SIG-M5 treated with dmso at 0.1 percent for 504 hours (cell line): ENCODE measurements at regions not wholly inside any gene's neighbourhood (a gene's known extent, or its start where the extent isn't known, plus 50 kb on each side); places are given as distances from the start of the nearest gene placed in this dataset.
"Not testable (repeated sequence)": the region's sequence is repeated elsewhere in the genome, so short reads cannot be mapped to it uniquely, and the experiment has no call there.

Experiments
- DNase-seq: peaks from one replicate; lab custom pipeline; 2025; ENCODE audit not compliant: unreplicated experiment; lab: John Stamatoyannopoulos, UW

- DNase-seq, result no peak
Observed at GRCh38 chr7:125065001-125065400, 135.4 kb upstream of the POT1 start.

- DNase-seq, result no peak
Observed at GRCh38 chr7:125061776-125062397, 132.3 kb upstream of the POT1 start.

- DNase-seq, result not testable (repeated sequence)
Observed at GRCh38 chr7:125061083-125061745, 131.6 kb upstream of the POT1 start.

- DNase-seq, result peak; percentile 26
Observed at GRCh38 chr7:125059861-125060456, 130.3 kb upstream of the POT1 start.

GRCh38 chr7:125057963-125058362 lies 128.3 kb upstream of the POT1 start:
- no peak for DNase-seq

GRCh38 chr7:125055376-125055775 lies 125.8 kb upstream of the POT1 start:
- DNase-seq, result no peak

- DNase-seq, result no peak
Observed at GRCh38 chr7:125046767-125047166, 117.1 kb upstream of the POT1 start.

GRCh38 chr7:125033506-125033905 lies 103.9 kb upstream of the POT1 start:
- no peak for DNase-seq

- DNase-seq, result no peak
Observed at GRCh38 chr7:125032943-125033342, 103.3 kb upstream of the POT1 start.

GRCh38 chr7:125030756-125031387 lies 101.2 kb upstream of the POT1 start:
- no peak for DNase-seq

- DNase-seq, result no peak
Observed at GRCh38 chr7:125025620-125026019, 96.0 kb upstream of the POT1 start.

- DNase-seq, result no peak
Observed at GRCh38 chr7:125020801-125021200, 91.2 kb upstream of the POT1 start.

- DNase-seq, result no peak
Observed at GRCh38 chr7:125010540-125010939, 80.9 kb upstream of the POT1 start.

- peak; percentile 0 for DNase-seq
Observed at GRCh38 chr7:124996778-124997177, 67.2 kb upstream of the POT1 start.

GRCh38 chr7:124992851-124993562 lies 63.4 kb upstream of the POT1 start:
- DNase-seq, result peak; percentile 5

GRCh38 chr7:124989911-124990310 lies 60.3 kb upstream of the POT1 start:
- no peak for DNase-seq
